ENCODE measurements at regions not wholly inside any gene's neighbourhood (a gene's known extent, or its start where the extent isn't known, plus 50 kb on each side); places are given as distances from the start of the nearest gene placed in this dataset.

GRCh38 chr7:10739401-10739800, 234.3 kb upstream of the PHF14 start:
- TF ChIP-seq CTCF (IDR thresholded peaks at IDR 0.05; ENCODE audit: insufficient read depth, low read depth, low read length), result no peak
- TF ChIP-seq EZH2 (IDR thresholded peaks at IDR 0.05; ENCODE audit: insufficient read depth, low read length), result no peak

All from astrocyte (in vitro differentiated cells and primary cell).